Right ventricle myocardium inferior (tissue), 1 donor: ENCODE measurements at regions not wholly inside any gene's neighbourhood (a gene's known extent, or its start where the extent isn't known, plus 50 kb on each side); places are given as distances from the start of the nearest gene placed in this dataset.
"Not testable (repeated sequence)": the region's sequence is repeated elsewhere in the genome, so short reads cannot be mapped to it uniquely, and the experiment has no call there.

ENCODE experiments used
- ATAC-seq: fragments of 200-7000 bp; cut with Tn5 transposase; one replicate; pipeline ENCODE4 v1.9.1; 2020; ENCODE audit warnings: mild to moderate bottlenecking, moderate library complexity
- DNase-seq: peaks from one replicate; pipeline ENCODE4 v3.0.0; 2021; ENCODE audit errors: missing footprints
- intact Hi-C: fragments of 100-400 bp; cut with DNase I; formaldehyde crosslinking; loops from one replicate; pipeline ENCODE4 v1.11.0; 2022
- donor health status: DM: no; HTN: yes; CAD: no; lungs with severe emphysema.

DNA sequence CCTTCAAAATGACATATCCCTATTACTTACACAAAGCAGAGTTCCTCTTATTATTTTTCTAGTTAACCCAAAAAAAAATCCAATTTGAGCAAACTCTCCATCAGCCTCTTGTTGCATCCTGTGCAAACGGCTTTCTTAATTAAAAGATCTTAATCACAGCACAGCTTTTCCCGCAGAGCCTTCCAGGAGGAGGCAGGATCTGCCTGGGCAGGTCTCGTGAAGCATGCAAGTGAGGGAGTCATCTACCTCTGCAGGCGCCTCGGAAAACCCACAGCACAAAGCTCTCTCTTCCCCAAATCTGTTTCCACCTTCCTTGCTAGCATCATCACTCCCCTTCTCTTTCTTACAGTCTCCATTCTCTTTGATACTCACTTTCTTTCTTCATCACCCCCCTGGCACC is 100.4 kb downstream of the EN1 start:
- no peak for DNase-seq
- ATAC-seq: no peak
- intact Hi-C loops: no loop called here

DNA sequence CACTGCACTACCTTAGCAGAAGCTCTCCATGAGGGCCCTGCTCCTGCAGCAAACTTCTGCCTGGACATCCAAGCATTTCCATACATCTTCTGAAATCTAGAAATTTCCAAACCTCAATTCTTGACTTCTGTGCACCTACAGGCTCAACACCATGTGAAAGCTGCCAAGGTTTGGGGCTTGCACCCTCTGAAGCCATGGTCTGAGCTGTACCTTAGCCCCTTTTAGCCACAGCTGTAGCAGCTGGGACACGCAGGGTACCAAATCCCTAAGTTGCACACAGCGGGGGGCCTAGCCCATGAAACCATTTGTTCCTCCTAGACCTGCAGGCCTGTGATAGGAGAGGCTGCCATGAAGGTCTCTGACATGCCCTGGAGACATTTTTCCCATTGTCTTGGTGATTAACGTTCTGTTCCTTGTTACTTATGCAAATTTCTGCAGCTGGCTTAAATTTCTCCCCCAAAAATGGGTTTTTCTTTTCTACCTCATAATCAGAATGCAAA is 102.7 kb downstream of the EN1 start:
- ATAC-seq, intact Hi-C loops: not testable (repeated sequence)

DNA sequence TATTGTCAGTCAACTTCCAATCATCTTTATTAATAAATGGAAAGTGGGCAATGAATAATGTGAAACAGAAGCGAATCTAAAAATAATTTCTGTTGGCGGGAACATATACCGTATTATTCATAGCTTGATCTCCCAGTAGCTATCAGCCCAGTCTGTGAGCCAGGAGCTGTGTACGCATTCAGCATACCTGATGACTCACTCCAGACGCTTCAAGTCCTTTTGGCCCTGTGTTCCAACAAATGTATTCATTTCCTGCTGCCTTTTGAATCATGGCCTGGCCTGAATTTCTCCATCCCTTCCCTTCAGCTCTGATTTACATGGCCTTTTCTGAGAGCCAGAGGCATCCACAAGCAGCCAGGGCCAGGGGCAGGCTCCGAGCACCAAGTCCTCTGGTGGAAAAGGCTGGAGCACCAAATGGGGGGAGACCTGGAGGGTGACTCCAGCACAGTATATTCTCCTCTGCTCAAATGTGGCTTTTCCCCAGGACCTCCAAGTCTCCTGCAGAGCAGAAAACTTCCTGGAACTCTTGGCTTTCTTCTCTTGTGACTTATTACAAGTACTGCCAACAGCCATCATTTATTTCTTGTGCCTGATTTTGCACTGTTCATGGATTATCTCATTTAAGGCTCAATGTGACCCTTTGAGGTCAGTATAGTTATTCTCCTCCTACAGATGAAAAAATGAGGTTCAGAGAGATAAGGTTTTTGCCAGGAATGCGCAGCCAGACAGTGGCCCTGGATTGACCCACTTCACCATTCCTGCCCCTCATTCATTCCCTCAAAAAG is 108.7 kb downstream of the EN1 start:
- DNase-seq (no peak), ATAC-seq (no peak)
- intact Hi-C loops: no loop called here

More for the DNA sequence above, 102.7 kb downstream of the EN1 start:
- DNase-seq: not testable (repeated sequence)

DNA sequence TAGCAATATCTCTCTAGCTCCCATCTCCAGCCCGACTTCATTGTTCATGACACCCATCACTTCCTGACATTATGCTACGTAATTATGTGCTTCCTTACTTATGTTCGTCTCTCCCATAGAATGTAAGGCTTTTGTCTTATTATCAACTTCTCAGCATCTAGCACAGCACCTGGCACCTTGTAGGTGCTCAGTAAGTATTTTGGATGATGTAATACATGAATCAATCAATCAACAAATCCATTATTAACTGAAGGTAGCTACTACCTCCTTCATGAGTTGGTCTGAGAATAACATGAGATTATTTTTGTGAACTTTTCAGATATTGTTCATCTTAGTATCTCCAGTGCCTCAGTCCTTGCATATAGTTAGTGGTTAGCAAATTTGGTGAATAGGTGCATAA is 109.3 kb downstream of the EN1 start:
- no peak for DNase-seq
- intact Hi-C loops: no loop called here
- ATAC-seq: no peak

DNA sequence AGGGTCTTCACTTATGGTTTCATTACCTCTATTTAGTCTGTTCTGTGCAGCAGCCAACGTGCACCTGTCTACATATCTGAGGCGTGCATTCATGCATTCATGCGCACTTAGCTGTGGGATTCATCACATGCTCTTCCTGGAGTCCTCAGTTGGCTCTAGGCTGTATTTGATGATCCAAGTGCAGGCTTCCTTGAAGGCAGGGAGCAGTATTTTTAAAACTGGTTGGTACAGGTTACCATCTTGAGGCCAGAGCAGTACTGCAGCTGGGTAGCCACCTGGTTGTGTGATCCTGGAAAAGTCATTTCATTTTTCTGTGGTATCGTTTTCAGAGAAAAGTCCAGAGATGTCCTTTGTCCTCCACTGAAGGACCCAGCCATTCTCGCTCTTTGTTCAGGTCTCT is 109.8 kb downstream of the EN1 start:
- intact Hi-C loops: no loop called here
- DNase-seq (no peak), ATAC-seq (no peak)

DNA sequence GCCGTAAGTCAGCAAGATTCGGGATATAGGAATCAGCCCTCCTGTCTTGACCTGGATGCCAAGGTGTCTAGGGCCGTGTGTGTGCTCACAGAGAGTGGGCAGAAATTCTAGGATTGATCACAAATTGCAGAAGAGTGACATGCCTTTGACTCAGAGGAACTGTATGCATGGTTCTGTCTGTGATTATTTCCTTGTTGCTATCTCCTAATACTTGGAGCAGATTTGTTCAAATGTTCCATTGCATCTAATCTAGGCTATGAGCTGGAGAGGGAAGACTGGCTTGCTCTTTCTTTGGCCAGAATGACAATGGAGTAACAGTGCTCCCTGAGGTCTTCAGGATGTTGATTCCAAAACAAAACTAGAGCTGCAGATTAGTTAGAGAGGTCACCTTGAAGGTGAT is 115.0 kb downstream of the EN1 start:
- ATAC-seq (no peak), DNase-seq (no peak)
- intact Hi-C loops: no loop called here

DNA sequence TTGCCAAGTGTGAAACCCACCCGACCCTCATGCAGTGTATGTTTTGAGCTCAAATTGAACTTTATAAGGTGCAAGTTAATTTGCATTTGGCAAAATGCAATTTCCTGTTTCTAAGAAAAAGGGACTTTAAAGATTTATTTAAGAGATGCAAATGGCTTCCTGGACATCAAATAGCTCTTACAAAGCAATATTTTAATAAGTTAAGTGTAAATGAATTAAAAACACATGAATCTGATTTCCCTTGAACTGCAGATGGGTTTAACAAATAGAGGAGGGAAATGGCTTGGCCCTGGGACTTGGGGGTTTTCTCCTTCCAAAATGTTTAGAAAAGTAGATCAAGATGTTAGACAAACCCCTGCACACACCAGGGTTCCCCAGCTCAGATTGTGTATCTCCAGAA is 116.0 kb downstream of the EN1 start:
- ATAC-seq (no peak), DNase-seq (no peak)
- intact Hi-C loops: no loop called here

DNA sequence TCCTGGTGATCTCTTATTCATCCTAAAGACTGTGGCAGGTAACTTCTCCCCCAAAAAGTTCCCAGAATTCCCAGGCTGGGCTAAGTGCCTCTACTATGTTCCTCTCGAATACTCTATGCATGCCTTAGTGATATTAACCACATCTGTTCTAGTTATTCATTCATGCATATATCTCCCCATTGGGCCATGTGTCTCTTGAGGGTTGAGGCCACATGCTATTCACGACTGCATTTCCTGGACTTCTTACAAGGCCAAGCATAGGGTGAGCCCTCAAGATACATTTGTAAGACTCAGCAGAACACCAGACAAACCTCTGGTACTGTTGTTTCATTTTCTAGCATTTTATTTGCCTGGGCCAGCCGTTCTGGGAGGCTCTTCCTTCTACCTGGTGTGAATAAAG is 117.0 kb downstream of the EN1 start:
- ATAC-seq (no peak), DNase-seq (no peak)
- intact Hi-C loops: no loop called here

DNA sequence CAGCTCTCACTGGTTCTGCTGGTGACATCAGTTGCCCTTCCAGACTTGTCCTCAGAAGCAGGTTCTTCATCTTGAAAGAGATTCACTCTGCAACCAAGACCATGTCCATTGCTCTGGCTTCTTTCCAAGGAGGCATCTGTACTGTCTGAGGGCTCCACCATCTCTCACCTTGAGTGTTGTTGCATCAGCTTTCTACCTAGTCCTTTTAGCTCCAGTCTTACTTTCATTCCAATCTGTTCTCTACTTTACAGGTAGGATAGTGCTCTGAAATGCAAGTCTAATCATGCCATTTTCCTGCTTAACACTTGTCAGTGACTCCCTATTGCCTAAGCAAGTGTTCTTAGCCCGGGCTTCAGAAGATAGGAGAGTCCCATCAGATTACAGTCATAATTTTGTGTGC is 117.7 kb downstream of the EN1 start:
- ATAC-seq (no peak), DNase-seq (no peak)
- intact Hi-C loops: no loop called here

DNA sequence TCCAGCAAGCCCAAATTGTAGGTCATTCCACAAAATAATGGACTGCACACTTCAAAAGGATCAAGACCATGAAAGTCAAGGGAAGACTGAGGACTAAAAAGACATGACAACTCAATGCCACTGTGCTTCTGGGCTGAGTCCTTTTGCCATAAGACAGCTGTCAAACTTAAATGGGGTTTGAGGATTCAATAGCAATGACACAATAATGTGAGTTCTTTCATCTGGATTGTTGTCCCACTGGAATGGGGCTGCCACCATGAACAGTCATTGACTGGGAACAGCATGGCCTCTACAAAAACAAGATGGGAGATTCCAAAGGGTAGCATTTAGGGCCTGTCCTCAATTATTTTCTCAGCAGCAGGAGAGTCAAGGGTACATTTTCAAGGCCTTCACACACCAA is 118.5 kb downstream of the EN1 start:
- intact Hi-C loops: no loop called here
- DNase-seq (no peak), ATAC-seq (no peak)

DNA sequence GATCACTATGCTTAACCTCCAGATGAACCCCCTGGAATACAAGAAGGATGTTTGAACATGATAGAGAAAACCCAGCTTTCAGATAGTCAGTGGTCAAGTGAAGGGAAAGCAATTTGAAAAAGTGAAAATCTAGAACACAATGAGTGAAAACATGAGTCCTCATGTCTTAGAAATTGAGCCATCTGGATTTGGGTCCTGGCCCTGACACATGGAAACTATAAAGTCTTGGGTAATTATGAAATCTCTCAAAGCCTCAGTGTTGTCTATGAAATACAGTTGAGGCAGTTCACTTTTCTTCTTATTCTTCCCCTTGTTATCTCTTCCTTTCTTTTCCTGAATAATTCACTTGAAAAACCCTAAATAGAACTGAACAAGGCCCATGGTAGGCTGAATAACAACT is 120.6 kb downstream of the EN1 start:
- intact Hi-C loops: no loop called here
- ATAC-seq (no peak), DNase-seq (no peak)

DNA sequence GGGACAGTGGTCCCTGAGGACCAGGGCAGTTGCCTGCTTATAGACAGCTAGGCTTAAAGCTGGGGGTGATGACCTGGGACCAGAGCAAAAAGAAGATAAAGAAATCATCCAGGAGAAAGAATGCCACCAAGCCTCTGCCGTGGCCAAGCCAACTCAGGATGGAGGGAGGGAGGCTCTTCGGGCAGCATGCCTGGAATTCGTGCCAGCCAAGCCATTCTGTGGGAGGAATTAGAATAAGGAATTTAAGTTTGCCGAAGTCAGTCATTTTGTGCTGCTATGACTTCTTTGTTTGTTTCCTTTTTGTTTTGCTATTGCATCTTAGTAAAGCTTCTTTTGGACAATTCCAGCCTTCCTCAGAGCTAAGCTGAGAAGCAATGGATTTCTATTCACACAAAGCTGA is 124.1 kb downstream of the EN1 start:
- DNase-seq: no peak
- intact Hi-C loops: no loop called here
- no peak for ATAC-seq

DNA sequence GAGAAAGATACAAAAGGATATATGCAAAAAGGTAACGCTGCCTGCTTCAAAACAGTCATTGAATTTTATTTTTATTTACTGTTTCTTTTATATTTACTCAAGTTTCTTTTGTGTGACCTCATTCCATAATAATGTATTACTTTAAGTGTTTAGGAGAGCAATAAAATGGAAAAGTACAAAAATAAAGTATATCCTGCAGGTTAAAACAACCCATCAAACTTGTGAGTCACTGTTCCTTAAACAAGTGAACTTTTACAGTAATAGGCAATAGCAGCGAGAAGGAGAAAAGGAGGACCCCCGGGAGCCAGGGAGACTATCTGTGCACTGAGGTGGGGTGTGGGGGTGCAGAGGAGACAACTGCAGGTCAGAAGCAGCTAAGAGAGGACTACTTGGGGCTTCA is 124.5 kb downstream of the EN1 start:
- no peak for DNase-seq
- ATAC-seq: no peak
- intact Hi-C loops: no loop called here

DNA sequence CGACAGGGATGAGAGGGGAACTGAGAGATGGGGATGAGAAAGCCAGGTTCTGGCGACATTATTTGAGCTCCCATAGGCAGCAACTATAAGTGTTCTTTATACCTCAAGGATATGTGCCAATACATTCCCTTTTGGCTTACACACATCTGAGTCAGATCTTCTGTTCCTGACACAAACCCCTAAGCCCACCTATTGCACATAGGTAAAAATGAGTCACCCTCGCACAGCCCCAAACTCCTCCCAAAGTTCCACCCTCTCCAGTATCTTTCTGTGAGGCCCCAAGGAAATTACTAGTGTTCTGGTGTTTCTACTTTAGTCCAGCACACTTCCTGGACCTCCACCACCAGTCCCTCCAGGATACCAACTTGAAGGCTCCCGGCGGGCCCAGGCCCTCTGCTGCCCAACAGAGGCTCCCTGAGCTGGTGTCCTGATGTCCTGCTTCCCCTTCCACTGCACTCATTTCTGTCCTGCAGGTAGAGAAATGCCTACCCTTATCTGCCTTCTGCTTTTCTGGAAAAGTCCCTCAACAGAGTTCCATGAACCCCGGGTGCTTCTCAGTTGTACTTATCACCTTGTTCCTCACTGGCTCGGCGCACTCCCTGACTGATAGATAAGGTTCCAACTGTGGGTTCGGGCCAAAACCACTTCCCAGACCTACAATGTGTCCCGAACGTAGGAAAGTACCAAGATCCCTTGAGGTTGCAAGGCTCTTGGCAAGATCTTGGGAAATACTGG is 125.5 kb downstream of the EN1 start:
- ATAC-seq (no peak), DNase-seq (no peak)
- intact Hi-C loops: no loop called here

DNA sequence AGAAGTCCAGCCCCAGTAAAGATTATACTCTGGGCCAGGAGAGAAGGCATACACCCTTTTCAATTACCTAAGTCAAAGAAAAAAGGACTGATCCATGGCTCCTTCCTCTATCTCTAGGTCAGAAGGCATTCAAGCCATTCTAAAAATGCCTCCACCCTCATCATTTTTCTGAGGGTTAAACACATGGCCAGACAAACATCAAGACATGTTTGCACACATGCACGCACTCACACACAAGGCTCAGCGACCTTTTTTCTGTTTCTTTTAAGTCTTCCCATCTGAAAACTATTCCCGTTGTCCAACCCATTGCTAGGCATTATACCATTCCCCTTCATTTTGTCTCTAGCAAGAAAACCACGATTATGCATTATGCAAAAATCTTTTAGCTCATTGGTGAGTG is 126.6 kb downstream of the EN1 start:
- intact Hi-C loops: no loop called here
- ATAC-seq (no peak), DNase-seq (no peak)

DNA sequence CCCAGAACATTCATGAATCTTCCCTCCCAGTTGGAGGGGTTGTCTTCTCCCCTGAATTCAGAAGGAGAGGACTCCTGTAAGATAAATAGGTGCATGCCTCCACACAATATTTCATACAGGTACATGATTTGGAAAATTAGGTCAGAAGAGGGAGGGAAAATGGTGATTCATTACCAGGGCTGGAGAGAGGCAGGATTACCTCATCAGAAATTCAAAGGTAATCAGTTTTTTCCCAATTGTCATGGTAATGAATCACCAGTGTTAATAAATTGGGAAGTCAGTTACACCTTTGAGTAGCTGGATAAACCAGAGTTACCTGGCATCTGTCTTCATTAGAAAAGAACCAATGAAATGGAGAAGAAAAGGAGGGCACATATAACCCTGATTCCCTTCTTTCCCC is 128.5 kb downstream of the EN1 start:
- intact Hi-C loops: no loop called here
- DNase-seq: no peak
- no peak for ATAC-seq

DNA sequence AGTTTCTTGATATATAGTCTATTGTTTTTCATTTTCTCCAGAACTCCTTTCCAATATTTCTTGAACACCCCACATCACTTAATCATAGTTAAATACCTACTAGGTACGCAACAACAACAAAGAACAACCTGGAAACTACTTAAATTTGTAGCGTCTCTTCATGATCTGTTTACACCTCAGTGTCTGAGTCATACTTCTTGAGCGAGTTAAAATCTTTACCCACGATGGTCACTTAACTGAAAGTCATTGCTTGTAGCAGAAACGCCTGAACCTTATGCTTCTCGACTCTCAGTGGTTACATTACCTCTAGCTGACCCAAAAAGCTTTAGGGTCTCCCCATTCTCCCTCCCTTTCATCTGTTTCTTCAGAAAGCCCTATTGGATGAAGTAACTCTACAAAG is 131.3 kb downstream of the EN1 start:
- no peak for DNase-seq

DNA sequence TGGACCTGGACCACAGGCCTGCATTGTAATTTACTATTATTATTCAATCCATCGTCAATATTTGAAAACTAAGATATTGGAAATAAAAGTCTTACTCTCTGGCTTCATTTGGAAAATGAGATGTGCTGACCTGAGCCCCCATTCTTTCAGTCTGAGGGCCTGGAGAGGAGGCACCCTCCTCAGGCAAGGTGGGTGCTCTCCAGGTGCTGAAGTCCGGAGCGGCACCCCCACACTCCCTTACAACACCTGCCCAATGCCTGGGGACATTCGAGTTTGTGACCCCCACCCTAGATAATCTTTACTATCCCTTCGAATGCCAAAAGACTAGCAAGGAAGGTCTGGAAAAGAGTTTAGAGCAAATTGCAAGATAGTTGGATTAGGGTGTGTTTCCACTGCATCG is 133.3 kb downstream of the EN1 start:
- DNase-seq (no peak), ATAC-seq (no peak)
- intact Hi-C loops: no loop called here

More for the DNA sequence above, 131.3 kb downstream of the EN1 start:
- no peak for ATAC-seq
- intact Hi-C loops: no loop called here

DNA sequence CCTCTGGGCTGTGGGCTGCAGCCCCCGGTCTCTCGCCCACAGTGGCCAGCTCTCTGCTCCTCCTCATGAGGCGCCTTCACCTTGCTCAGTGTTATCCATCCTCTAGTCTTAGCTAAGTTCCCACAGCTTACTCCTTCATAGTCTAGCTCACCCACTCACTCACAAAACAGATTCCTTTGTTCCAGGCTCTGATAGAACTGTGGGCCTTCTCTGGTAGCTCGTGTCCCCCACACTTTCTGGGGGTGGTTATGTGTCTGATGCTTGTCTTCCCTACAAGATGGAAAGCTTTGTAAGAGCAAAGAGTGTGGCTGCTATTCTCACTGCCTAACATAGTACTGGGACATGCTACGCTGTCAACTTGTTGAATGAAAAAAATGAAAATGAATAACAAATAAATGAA is 135.8 kb downstream of the EN1 start:
- intact Hi-C loops: no loop called here
- ATAC-seq (no peak), DNase-seq (no peak)

DNA sequence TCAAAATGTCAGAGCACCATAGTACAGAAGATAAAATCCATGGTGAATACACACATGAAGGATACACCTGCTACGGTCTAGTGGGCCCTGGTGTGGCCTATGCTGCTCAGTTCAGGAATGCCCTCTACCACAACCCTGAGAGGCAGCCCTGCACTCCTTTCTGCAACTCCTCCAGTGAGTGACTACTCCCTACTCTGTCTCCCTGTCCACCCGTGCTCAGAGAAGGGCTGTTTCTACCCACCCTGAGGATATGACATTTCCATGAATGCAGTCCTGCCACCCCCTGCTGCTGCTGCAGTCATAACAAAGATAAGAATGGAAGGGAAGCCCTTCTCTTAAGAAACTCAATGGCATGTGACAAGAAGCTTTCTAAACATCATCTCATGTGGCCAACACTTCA is 137.0 kb downstream of the EN1 start:
- intact Hi-C loops: no loop called here
- ATAC-seq (no peak), DNase-seq (no peak)
